ENCODE measurements at regions not wholly inside any gene's neighbourhood (a gene's known extent, or its start where the extent isn't known, plus 50 kb on each side); places are given as distances from the start of the nearest gene placed in this dataset.

GRCh38 chr12:5195691-5196090 is 152.0 kb downstream of the KCNA5 start:
- Mint-ChIP-seq H3K9me3 (no peaks in the 10 kb centered on the region), H3K4me1 (peaks cover 5% of the 10 kb centered on the region), H3K27ac (no peak overlapping the region), H3K4me3 (no peak overlapping the region), H3K27me3 (ENCODE audit: insufficient read depth, low read depth, poor library complexity) (no peaks in the 10 kb centered on the region), H3K36me3 (ENCODE audit: low read depth) (no peaks in the 10 kb centered on the region)
- TF ChIP-seq POLR2AphosphoS5 (IDR thresholded peaks at IDR 0.05; ENCODE audit: low read depth), result no peak
- TF ChIP-seq CTCF (conservative IDR thresholded peaks at IDR 0.05; ENCODE audit: low read depth in 2 of 2), result no peak
- no peak for TF ChIP-seq ZNF331 (CRISPR knock-in tag; IDR thresholded peaks at IDR 0.05; ENCODE audit: low read depth)
- no peak for TF ChIP-seq ZNF114 (CRISPR knock-in tag; IDR thresholded peaks at IDR 0.05)
- no peak for TF ChIP-seq EZH2 (IDR thresholded peaks at IDR 0.05; ENCODE audit: low read depth, unreplicated experiment)
- TF ChIP-seq CREB1 (CRISPR knock-in tag; IDR thresholded peaks at IDR 0.05; ENCODE audit: low read depth), result no peak
- no peak for TF ChIP-seq EZH2phosphoT487 (IDR thresholded peaks at IDR 0.05; ENCODE audit: unreplicated experiment)
- TF ChIP-seq JUNB (IDR thresholded peaks at IDR 0.05; ENCODE audit: unreplicated experiment), result no peak
- DNase-seq (ENCODE audit: low spot score) (no peak), ATAC-seq (no peak)
- Histone ChIP-seq H3F3A (replicated peaks; ENCODE audit: low read depth) (no peaks in the 10 kb centered on the region), H3K79me2 (replicated peaks; ENCODE audit: insufficient read depth) (no peaks in the 10 kb centered on the region), H3K36me3 (ENCODE audit: insufficient read depth) (no peaks in the 10 kb centered on the region), H3K27me3 (ENCODE audit: insufficient read depth) (no peaks in the 10 kb centered on the region), H3K4me3 (no peak overlapping the region), H2AFZ (no peak overlapping the region), H3K4me2 (no peak overlapping the region), H3K4me1 (ENCODE audit: insufficient read depth) (0 out of 2 replicates have a peak, but pooled peaks cover under 1% of the 10 kb centered on the region), H4K20me1 (replicated peaks; ENCODE audit: insufficient read depth) (0 out of 2 replicates have a peak, but pooled peaks cover 4% of the 10 kb centered on the region), H3K27ac (ENCODE audit: low read depth) (no peak overlapping the region), H3K9me2 (ENCODE audit: insufficient read depth) (no peaks in the 10 kb centered on the region)

DNA sequence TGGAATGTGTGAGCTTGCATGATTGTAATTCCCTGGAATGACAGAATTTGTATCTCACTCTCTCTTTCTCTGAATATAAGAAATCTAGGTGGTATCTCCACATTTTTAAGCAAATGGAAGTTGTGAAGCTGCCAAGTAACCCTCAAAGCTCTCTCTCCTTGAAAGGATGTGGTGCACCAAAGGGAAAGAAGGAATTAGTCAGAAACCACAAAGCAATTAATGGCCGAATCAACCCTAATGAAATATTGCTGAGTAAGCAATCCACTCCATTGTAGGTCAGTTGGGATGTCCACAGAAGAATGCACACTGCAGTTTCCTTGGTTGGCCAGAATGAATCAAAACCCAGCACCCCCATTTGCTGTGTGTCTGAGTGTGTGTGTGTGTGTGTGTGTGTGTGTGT is 153.5 kb downstream of the KCNA5 start:
- H3K4me1 ChIP-seq (ENCODE audit: insufficient read depth), result 0 out of 2 replicates have a peak, but pooled peaks cover 6% of the 10 kb centered on the region
- no peak overlapping the region for H3K4me3 ChIP-seq
- no peaks in the 10 kb centered on the region for H3K9me3 Mint-ChIP-seq
- no peaks in the 10 kb centered on the region for H3K36me3 Mint-ChIP-seq (ENCODE audit: low read depth)
- H2AFZ ChIP-seq, result no peak overlapping the region
- H3K4me2 ChIP-seq, result no peak overlapping the region
- no peaks in the 10 kb centered on the region for H3K9me2 ChIP-seq (ENCODE audit: insufficient read depth)
- DNase-seq (ENCODE audit: low spot score), result no peak
- no peaks in the 10 kb centered on the region for H3F3A ChIP-seq (replicated peaks; ENCODE audit: low read depth)
- peaks cover 16% of the 10 kb centered on the region for H3K4me1 Mint-ChIP-seq
- H3K36me3 ChIP-seq (ENCODE audit: insufficient read depth), result no peaks in the 10 kb centered on the region
- H4K20me1 ChIP-seq (replicated peaks; ENCODE audit: insufficient read depth), result 0 out of 2 replicates have a peak, but pooled peaks cover 4% of the 10 kb centered on the region
- no peak overlapping the region for H3K27ac ChIP-seq (ENCODE audit: low read depth)
- H3K27ac Mint-ChIP-seq, result no peak overlapping the region
- H3K27me3 Mint-ChIP-seq (ENCODE audit: insufficient read depth, low read depth, poor library complexity), result no peaks in the 10 kb centered on the region
- no peak overlapping the region for H3K4me3 Mint-ChIP-seq
- no peaks in the 10 kb centered on the region for H3K79me2 ChIP-seq (replicated peaks; ENCODE audit: insufficient read depth)
- TF ChIP-seq CREB1 (CRISPR knock-in tag; IDR thresholded peaks at IDR 0.05; ENCODE audit: low read depth) (no peak), ZNF331 (CRISPR knock-in tag; IDR thresholded peaks at IDR 0.05; ENCODE audit: low read depth) (no peak), NANOG (IDR thresholded peaks at IDR 0.05; ENCODE audit: borderline replicate concordance) (no peak)
- TF ChIP-seq, protein P1, sequence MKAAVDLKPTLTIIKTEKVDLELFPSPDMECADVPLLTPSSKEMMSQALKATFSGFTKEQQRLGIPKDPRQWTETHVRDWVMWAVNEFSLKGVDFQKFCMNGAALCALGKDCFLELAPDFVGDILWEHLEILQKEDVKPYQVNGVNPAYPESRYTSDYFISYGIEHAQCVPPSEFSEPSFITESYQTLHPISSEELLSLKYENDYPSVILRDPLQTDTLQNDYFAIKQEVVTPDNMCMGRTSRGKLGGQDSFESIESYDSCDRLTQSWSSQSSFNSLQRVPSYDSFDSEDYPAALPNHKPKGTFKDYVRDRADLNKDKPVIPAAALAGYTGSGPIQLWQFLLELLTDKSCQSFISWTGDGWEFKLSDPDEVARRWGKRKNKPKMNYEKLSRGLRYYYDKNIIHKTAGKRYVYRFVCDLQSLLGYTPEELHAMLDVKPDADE (IDR thresholded peaks at IDR 0.05), result no peak
- ATAC-seq, result no peak
- no peaks in the 10 kb centered on the region for H3K27me3 ChIP-seq (ENCODE audit: insufficient read depth)
